ENCODE measurements at regions not wholly inside any gene's neighbourhood (a gene's known extent, or its start where the extent isn't known, plus 50 kb on each side); places are given as distances from the start of the nearest gene placed in this dataset.

DNA sequence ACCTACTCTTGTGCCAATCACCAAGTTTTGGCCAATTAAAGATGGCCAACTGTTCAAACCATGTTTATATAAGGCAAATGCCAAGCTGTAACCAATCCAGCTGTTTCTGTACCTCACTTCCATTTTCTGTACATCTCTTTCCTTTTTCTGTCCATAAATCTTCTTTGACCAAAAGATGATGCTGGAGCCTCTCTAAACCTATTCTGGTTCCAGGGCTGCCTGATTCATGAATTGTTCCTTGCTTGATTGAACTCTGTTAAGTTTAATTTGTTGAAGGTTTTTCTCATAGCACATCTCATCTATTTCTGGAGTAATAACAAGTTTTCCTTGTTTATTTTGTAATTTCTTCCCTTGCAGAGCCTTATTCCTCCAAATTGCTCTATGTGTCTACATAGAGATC lies 115.3 kb upstream of the SMAD3 start:
- no peak for DNase-seq

DNA sequence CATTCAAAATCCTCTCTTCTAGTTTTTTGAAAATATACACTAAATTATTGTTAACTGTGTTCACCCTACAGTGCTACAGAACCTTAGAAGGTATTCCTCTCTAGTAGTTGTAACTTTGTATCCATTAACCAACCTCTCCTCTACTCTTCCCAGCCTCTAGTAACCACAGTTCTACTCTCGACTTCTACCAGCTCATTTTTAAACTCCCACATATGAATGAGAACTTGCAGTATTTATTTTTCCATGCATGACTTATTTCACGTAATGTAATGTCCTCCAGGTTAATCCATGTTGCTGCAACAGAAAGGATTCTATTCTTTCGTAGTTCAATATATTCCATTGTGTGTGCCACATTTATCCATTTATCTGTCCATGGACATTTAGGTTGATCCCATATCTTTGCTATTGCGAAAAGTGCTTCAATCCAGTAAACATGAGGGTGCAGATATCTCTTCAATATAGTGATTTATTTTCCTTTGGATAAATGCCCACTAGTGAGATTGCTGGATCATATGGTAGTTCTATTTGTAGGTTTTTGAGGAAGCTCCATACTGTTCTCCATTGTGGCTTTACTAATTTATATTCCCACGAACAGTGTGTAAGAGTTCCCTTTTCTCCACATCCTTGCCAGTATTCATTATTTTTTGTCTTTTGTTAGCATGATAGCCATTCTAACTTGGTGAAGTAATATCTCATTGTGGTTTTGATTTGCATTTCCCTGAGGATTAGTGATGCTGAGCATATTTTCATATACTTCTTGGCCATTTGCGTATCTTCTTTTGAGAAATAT lies 113.7 kb upstream of the SMAD3 start:
- no peak for DNase-seq

DNA sequence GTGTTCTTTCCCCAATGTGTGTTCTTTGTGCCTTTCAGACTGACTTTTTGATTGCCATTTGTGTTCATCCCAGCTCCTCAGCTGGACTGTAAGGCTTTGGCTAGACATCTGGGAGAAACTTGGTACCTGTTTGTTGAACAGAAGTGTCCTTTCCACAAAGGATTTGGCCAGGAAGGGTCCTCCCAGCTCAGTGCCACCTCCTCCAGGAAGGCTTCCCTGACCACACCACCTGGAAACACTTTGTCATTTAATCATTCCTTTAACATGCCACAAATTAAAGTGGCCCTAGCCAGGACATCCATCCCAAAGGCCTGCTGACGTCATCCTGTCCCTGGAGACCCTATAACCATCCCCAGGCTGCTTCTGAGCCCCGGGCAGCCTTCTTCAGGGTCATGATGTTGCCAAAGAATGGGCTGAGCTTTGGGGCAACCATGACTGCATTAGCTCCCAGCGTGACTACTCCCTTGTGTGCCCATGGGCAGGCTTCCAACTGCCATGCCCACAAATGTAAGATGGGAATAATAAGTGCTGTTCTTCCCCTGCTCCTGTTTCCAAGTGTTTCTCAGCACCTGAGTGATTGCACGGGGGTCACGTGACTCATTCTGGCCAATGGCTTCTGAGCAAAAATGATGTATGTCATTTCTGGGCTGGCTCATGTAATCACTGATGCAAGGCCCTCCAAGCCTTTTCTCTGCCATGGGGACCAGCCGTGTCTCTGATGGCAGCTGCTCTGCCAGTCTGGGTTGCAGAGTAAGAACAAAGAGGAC lies 112.5 kb upstream of the SMAD3 start:
- no peak for DNase-seq

DNA sequence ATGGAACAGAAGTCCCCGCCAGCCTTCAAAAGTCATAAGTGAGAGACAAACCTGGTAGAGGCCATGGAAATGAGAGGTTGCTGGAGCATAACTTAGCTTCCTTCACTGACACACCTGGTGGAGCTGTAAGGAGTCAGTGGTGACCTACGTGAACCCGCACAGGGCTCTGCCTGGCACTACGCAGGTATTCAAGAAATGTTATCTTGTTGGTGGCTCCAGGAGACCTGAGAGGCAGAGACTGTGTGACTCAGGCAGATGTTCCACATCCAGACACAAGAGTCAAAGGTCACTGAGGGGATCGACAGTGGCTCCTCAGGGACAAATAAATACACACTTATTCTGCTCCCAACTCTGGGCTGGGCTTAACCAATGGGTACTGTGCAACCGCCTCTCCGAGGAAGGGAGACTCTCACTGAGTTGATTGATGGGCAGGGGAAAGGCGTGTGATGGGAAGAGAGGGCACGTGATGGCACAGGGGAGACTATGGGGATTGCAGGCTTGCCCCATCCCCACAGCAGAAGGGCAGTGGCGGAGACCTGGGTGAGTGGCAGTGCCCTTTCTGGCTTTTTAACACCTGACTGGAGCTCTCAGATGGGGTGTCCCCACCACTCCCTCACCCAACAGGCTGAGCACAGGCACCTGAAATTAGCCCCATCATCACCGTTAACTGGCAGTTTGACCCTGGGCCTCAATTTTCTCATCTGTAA lies 111.7 kb upstream of the SMAD3 start:
- no peak for DNase-seq

DNA sequence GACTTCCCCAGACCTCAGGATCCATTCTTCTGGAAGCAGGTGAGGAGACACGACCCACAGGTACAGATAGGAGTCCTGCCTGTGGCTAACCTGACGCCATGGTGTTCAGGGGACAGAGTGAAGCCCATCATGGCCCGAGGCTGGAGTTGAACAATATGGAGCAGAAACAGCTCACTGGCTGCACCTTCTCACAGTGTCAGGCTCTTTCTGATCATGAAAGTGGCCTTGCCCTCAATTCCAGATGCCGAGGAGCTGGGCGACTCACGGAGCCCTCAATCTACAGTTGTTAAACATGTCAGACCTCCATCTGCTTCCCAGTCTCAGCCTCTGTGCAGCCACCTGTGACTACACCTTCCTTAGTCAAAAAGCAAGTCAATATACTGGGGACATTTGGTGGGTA lies 110.8 kb upstream of the SMAD3 start:
- DNase-seq, result no peak

DNA sequence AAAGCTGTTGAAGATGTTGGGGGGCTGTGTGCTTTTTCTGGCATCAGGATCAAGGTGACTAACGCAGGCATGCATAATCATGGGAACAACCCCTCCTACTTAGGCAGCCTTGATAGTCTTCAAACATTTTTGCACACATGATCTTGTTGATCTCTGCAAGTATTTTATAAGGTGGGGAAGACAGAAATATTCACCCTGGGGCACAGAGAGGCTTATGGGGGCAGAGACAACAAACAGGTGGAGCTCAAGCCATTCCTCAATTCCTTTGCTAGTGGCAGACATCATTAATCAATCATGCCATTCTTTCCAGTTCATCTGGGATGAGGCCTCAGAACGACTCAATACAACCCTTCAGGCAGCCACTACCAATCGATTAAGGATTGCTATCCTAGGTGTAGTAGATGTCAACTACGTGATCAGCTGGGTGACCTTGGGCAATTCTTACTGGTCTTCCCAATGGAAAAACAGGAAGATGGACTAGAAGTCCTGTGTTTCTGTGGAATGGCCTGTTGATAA lies 110.3 kb upstream of the SMAD3 start:
- DNase-seq, result no peak

DNA sequence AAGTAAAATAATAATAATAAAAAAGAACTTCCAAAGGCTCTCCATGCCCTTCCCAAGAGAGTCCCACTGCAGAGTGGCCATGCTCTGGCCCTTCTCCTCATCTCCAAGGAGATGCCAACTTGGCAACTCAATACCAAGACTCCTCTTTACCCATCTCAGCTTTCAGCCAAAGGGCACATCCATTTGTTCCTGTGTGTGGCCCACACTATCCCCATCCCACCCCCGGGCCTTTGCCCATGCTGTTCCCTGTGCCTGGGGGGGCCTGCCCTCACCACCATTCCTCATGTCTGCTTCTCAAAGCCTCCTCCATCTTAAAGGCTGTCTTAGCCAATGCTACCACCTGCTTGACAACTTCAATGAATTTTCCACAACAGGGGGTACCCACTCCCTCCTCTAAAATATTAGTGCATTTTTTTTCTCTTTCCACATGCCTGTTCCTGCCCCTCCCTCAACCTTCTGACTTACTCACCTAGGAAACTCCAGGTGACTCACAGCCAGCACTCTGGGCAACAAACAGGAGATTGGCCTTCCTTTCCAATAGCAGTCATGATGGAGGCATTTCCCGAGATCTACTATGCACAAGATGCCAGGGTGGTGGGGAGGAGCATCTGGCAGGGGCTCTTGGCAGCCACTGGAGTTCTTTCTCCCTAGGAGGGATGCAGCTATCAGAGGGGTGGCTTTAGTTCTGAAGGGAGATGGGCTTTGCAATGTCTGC lies 109.4 kb upstream of the SMAD3 start:
- DNase-seq, result no peak

DNA sequence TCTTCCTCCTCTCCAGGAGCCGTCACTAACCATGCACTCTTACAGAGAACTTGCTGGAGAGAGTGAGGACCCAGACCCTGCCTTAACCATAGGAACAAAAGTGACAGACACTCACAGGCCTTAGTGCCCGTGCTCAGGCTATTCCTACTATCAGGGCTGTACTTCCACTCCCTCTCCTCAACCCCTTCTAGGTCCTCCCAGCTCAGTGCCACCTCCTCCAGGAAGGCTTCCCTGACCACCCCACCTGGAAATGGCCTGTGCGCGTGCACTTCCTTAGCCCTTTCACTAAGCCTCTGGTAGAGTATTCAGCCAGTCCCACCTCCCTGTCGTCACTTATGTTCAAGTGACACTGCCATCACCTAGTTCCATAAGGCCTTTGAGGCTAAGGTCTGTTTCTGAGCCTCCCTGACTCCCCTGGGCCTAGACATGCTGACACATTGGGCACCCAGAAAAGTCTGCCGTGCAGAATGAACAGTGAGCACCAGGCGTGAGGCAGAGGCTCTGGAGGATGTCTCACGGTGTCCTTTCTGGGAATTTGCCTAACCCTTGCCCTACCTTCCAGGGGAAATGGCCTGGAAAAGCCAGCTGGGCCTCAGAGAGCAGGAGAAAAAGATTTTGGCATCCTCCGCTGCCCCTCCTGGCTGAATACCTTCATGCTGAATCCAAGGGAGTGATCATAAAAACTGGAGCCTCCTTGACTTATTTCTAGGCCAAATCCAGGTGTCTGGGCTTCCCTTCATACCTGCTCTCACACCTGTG lies 108.6 kb upstream of the SMAD3 start:
- DNase-seq, result no peak

DNA sequence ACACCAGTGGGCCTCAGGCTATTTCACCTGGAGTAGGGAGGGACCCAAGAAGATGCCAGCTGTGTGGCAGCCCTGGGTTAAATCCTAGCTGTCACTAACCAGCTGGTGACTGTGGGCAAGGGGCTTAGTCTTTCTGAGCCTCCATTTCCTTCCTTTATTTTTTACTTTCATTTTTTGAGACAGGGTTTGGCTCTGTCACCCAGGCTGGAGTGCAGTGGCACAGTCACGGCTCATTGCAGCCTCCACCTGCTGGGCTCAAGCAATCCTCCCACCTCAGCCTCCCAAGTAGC lies 108.0 kb upstream of the SMAD3 start:
- DNase-seq, result no peak

DNA sequence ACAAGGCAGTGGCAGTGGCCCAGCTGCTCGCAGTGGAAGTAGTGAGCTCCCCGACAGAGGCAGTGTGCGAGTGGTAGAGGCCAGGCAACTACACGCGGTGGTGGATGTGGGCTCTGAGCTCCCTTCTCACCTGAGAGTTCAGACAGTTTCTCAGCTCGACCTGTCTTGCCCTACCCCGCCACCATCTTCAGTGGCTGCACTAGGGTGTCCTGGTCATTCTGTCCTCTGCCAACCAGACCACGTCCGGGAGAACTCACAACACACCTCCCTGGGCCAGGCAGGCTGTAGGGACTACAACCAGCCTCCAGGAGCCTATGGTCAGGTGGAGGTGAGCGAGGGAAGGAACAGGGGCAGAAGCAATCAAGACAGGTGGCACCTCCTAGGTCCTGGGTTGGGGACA lies 106.3 kb upstream of the SMAD3 start:
- DNase-seq, result no peak

DNA sequence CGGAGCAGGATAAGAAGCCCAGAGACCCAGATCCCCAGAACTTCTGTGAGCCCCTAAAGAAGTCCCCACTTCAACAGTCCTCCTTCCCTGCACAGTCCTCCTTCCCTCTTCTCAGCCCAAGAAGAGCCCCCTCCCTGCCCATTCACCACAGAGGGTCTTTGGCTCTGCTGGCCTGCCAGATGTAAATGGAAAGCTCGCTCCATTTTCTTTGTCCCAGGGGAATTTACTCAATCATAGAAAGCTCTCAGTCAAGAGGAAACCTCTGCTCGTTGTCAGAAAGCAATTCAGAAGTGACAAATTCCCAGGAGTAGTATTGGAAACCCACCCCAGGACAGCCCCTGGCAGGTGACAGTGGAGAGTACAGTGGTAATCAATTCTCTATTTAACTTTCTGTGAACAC lies 105.5 kb upstream of the SMAD3 start:
- DNase-seq, result no peak

DNA sequence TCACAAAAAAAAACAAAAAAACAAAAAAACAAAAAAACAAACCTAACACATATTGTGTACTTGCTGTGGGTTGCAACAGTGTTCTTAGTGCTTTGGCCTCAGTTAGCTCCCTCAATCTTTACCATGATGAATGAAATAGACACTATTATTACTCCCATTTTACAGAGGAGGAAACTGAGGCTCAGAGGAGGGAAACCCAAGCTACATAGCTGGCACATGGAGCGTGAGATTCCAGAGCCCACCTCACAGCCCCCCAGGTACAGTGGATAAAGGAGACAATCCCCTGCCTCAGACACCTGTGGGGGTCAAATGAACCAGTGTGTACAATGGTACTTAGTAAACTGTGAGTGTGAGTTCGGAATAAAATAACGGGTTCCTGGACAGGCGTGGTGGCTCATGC lies 104.9 kb upstream of the SMAD3 start:
- no peak for DNase-seq

DNA sequence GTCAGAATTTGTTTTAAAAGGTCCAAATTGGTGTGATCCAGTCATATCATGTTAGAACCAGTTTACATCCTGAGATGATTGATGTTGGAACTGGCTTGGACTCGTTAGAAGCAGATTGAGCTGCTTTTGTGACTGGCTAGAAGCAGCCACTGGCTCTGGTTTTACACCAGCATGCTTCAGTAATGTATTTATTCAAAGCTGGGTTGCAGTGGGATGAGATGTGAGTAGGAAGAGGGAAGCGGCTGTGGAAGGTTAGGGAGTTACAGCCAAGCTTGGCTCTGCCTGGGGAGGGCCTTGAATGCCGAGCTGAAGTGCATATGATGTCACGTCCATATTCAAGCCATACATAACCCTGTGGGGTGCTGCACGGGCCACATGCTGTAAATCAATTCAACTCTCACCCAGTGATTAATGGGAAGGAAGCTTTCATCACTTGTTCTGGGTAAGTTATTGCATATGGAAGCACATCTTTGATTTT lies 104.0 kb upstream of the SMAD3 start:
- DNase-seq, result no peak

DNA sequence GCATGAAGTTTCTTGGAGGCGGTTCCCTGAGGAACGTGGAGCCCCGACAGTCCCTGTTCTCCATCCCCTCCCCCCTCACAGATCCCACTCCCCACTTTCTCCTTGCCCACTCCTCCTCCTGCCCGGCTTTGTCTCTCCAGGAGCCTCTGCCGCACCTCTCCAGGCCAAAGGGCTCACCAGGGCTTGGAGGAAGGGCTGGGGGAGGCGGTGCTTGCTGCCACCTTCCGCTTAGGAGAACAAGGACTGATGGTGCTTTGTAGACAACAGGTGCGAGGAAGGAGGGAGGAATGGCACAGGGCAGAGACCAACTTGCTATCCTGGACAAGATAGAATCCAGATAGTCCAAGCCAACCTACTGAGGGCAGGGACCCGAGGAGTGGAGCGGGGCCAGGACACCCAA lies 103.5 kb upstream of the SMAD3 start:
- DNase-seq, result no peak

DNA sequence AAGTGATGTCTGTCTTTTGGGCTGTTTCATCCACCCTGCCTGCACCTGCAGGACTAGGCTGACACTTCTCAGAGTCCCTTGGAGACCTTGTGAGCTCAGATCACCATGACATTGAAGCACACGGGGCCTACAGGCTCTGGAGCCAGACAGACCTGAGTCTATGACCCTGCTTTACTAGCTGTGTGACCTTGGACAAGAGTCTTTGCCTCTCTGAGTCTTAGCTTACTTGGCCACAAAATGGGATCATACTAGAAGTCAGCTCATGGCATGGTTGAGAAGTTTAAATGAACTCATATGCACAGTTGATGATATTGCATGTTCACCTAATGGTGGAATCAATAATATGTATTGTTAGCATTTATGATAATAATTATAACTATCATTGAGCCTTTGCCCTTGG lies 102.9 kb upstream of the SMAD3 start:
- DNase-seq, result no peak

DNA sequence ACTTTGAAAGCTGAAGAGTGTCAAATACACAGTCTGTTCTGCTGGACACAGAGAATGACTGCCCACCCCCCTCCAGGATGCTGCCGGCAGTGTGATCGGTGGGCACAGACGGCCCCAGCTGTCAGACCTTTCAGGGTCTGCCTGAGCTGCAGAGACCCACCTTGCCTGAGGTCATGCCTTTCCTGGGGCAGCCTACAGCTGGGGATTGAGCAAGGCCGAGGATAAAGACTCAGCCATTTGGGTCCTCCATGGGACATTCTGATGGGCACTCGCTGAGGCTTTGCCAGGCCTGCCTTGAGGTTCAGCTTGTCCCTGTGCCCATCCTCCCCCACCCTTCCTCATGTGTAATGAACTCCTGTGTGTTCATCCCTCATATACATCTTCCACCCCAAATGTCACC lies 102.3 kb upstream of the SMAD3 start:
- no peak for DNase-seq

DNA sequence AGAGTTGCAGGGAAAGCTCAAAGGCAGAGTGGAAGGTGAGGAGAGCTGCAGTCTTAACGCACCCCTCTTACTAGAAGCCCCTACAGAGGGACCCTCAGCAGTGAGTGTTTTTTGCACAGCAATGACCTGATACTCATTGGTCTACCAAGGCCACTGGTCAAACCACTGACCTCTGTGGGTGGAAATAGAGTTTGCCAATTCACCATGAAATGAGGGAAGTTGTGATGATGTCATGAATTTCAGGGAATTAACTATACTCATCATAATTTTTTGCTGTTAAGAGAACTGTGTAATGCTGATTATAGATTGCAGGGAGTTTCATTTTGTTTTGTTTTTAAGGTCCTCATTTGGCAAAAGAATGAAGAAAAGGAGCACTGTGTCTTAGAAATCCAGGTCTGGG lies 101.7 kb upstream of the SMAD3 start:
- no peak for DNase-seq

DNA sequence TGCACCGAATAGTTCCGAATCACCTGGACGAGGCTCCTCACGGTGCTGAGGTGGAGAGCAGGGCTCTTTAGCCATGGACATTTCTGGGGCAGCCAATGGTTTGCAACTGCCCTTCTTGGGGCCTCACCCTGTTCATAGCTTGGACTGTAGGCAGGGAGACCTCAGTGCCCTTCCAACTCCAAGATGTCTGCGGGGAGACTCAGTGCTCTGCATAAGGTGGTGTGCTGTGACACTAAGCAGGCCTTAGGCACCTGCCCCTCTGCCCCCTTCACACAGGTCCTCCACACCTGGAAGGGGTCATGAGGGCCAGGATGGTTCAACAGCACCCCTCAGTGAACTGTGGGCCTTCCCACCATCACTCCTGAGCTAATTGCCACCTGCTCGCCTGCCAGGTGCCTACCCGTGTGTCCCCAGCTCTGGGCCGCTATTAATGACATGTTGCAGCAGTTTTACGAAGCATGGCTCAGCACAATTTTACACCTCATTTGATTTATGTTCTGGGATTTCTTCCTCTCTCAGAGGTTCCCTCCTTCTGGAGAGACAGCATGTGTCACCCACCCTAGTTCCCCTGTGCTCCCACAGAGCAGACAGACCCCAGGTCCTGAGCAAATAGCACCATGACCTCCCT lies 101.2 kb upstream of the SMAD3 start:
- DNase-seq, result no peak

DNA sequence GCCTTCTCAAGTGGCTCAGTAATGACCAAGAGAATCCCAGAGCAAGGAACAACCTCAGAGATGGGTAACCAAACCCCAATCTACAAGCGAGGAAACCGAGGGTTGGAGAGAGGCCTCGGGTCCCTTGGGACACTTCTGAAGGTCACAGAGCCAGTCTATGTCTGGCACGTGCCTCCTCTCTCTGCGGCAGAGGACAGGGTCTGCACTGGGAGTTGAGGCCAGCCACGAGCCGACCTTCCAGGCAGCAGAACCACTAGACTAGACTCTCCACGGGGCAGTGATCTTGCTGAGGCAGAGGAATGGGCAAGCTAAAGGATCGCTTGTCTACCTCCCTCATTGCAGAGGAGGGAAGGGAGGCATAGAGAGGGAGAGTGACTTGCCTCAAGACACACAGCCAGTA lies 100.6 kb upstream of the SMAD3 start:
- no peak for DNase-seq

DNA sequence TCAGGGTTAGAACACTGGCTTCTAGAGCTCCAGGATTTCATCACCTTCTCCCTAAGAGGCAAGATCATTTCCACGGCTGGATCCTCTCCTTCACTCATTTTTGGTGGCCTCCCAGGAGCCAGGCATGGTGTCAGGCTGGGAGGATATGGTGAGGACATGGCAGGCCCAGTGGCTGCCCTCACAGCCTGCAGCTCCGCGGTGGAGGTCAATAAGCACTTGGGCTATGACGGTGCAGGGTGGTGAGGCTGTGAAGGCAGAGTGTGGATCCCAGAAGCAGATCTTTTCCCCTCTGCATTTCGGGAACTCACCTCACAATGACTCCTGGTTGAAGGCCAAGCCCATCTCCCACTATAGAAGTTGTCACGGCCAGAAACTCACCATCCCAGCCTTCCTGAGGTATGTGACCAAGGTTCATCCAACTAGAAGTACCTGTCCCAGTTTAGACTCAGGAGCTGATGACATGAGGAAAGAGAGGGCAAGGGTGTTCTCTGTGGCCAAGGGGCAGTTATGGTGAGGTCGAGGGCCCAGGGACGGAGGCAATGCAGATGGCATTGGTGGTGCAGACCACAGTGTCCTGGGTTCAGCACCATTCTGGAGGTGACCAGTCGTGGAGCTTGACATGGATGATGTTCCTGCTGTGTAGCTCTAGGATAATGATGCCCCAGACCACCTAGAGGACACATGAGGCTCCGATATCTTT lies 100.1 kb upstream of the SMAD3 start:
- DNase-seq, result no peak

DNA sequence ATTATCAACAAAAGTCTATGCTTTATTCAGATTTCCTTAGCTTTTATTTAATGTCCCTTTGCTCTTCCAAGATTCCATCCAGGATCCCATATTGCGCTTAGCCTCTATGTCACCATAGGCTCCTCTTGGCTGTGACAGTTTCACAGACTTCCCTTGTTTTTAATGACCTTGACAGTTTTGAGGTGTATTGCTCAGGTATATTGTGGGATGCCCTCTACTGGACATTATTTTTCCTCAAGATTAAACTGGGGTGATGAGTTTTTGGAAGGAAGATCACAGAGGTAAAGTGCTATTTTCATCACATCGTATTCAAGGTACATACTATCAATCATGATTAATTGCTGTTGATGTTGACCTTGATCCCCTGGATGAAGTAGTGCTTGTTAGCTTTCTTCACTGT lies 99.1 kb upstream of the SMAD3 start:
- DNase-seq, result no peak

All from activated effector memory CD4-positive, alpha-beta T cell treated with Interleukin-2 at 50 U/mL for 16 hours (primary cell).